SU-DHL-6 (cell line): ENCODE measurements at regions not wholly inside any gene's neighbourhood (a gene's known extent, or its start where the extent isn't known, plus 50 kb on each side); places are given as distances from the start of the nearest gene placed in this dataset.

Experiments
- EZH2phosphoT487 ChIP-seq: fragments of 200-600 bp; sonication (generic), shearing (Covaris generic); conservative IDR thresholded peaks from 2 replicates; pipeline ENCODE4 v1.6.1; 2018; ENCODE audit warnings: mild to moderate bottlenecking, antibody characterized with exemption, low read length, moderate library complexity, mixed read lengths
- TF ChIP-seq, protein P1 (sequence below): fragments of 200-600 bp; sonication (generic); IDR thresholded peaks from one replicate; pipeline ENCODE4 v1.5.1; 2017; ENCODE audit warnings: antibody characterized with exemption, mild to moderate bottlenecking, low read length, moderate library complexity; ENCODE audit not compliant: insufficient read depth, poor library complexity, severe bottlenecking

DNA sequence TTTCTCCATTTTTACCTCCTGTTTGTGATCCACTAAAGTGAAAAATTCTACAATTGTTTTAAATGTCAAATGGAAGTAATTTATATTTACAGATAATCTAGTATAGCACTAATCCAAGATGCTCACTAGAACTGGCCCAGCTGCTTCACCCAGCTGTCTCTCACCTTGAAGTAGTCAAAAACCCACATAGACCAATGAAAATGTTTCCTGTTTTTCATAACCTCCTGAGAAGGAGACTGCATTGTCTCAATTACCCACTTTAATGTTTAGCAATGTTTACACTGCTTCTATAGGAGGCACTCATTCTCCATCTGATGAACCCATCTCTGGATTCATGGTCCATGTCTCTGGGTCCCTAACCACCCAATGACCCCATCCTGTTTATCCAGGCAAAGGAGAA, 56.1 kb upstream of the ADO start:
- TF ChIP-seq, protein P1, sequence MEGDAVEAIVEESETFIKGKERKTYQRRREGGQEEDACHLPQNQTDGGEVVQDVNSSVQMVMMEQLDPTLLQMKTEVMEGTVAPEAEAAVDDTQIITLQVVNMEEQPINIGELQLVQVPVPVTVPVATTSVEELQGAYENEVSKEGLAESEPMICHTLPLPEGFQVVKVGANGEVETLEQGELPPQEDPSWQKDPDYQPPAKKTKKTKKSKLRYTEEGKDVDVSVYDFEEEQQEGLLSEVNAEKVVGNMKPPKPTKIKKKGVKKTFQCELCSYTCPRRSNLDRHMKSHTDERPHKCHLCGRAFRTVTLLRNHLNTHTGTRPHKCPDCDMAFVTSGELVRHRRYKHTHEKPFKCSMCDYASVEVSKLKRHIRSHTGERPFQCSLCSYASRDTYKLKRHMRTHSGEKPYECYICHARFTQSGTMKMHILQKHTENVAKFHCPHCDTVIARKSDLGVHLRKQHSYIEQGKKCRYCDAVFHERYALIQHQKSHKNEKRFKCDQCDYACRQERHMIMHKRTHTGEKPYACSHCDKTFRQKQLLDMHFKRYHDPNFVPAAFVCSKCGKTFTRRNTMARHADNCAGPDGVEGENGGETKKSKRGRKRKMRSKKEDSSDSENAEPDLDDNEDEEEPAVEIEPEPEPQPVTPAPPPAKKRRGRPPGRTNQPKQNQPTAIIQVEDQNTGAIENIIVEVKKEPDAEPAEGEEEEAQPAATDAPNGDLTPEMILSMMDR, result no peak
- TF ChIP-seq EZH2phosphoT487, result no peak
